Inflammatory macrophage treated with lipopolysaccharide for 1 hour (primary cell): ENCODE measurements at regions not wholly inside any gene's neighbourhood (a gene's known extent, or its start where the extent isn't known, plus 50 kb on each side); places are given as distances from the start of the nearest gene placed in this dataset.
"Not testable (repeated sequence)": the region's sequence is repeated elsewhere in the genome, so short reads cannot be mapped to it uniquely, and the experiment has no call there.

ENCODE experiments used
- DNase-seq, 2 donors: peaks; one replicate each; pipeline ENCODE4 v3.0.0-alpha.2; 2020 to 2022

DNA sequence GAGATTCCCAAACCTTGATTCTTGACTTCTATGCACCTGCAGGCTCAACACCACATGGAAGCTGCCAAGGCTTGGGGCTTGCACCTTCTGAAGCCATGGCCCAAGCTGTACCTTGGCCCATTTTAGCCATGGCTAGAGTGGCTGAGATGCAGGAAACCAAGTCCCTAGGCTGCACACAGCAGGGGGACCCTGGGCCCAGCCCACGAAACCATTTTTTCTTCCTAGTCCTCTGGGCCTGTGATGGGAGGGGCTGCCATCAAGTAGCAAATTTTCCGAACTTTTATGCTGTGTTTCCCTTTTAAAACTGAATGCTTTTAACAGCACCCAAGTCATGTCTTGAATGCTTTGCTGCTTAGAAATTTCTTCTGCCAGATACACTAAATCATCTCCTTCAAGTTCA, 253.9 kb upstream of the RPS23 start:
- not testable (repeated sequence) for DNase-seq

DNA sequence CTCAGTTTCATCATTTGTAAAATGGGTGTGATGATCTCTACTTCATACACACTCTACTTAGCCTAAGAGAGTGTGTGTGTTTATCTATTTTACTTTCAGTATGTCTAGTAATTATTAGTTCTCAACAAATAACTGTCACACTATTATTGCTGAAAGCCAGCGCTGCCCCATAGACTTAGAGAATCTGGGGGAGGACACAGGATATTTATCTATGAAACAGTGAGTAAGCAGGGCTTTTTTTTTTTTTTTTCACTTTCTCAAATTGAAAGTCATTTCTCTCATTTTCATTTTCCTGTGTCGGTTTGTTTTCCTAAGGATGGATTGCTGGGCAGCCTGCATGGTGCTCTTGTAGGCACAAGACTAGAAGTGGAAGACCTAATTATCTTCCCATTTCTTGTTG, 248.4 kb upstream of the RPS23 start:
- no peak for DNase-seq

DNA sequence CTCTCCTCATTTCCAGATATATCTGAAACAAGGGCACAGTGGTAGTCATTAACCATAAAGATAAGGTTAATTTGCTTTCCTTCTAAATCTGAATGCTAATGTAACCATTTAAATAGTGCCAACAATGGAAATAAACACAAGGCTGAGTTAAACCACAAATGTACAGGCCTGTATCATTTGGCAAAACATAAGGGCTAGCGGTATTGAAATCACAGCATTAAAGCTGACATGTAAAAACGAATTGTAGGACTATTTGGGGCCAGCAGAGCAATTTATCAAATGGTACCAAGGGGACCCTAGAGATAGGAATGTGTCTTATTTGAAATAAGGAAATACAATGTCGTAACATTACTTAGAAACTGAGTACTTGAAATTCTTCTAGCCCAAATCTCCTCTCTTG, 247.5 kb upstream of the RPS23 start:
- DNase-seq = no peak

DNA sequence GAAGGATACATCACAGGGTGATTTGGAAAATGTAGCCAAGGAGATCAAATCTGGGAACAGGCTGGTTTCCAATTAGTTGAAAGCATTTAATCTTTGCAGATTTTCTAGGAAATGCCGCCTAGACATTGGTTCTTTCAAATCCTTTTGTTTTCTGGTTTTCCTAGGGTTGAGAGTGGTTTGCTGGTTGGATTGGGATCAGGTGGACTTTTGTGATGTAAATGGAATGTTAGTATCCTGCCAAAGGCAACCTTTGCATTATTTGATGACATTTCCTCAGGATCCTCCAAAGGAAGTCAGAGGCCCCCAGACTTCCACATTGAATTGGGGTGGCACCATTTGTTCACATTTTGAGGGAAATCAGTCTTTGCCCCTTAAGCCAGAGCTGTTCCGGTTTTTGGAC, 245.5 kb upstream of the RPS23 start:
- DNase-seq = no peak

DNA sequence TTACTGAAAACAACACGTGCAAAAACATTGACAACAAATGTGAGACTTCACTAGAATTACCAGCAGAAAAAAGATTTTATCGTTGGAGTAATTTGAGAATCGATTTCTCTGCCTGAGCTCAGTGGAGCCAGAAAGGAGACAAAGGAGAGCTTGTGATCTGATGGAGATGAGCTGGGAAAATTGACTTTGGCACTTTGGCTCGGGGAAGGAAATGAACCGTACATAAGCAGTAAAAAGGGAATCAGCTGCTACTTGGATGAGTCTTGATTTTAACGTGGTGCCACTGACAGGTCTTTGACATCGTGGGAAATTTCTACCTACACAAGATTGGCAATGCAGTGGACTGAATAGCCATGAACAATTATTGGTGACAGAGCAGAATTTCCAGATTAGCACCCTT, 244.7 kb upstream of the RPS23 start:
- DNase-seq = no peak

DNA sequence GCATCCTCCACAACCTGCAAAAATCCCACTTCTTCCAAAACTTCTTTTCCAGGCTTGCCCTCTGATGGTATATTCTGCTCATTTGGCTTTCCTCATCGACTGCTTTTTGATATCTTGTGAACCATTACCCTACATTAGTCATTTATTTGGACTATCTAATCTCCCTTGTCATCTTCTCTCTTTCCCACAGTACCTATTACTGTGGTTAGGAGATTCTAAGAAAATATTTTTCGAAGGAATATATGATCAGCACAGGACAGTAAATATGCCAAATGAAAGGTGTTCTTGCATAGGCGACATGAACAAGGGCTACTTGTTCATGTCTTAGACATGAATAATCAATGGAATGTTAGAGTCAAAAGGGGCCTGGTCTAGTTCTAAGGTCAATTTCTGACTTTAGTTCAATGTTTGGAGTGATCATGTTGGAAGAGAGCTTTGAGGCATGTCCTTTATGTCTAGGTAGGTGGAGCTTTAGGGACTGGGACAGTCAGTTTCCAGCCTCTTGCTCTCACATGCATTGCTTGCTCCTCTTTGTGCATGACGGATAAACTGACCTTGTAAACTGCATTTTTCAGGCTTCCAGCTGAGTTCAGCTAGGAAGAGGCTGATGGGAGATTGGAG, 243.4 kb upstream of the RPS23 start:
- DNase-seq = no peak

DNA sequence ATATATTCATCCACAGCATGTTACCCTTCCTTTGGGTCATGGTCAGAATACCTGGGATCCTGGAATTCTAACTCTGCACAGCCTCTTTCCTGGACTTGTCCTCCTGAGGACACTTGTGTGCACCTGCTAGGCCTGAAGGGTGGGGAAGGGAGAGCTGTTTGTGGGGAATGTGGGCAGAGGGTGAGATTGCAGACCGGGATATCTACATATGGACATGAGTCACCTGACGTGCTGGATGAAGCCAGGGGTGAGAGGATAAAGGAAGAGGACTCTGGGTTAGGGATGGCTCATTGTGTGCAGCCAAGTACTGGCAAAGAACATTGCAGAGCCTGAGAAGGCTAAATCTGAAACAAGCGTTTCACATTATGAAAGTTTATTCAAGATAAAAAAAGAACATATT, 241.4 kb upstream of the RPS23 start:
- no peak for DNase-seq

DNA sequence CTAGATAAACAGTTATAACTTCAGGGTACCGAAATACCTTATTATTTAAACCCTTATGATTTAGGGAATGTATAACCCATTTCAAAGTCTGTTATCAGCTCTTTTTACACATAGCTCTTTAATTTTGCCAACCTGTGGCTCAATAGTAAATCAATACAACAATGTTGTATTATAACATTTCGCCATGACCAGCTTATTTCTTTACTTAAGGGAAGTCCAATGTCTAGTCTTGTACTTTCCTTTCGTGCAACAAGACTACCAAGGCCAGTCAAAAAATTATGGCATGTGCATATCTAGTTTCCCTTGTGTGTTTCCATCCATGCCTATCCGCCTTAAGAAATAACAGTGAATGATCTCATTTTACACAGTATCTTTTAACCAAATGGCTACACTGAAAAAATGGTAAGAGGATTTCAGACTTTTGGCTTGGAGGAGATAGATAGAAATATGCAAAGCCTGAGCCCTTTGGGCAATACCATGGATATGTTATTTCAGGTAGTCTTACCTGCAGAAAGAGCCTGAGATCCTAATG, 239.5 kb upstream of the RPS23 start:
- DNase-seq = no peak

DNA sequence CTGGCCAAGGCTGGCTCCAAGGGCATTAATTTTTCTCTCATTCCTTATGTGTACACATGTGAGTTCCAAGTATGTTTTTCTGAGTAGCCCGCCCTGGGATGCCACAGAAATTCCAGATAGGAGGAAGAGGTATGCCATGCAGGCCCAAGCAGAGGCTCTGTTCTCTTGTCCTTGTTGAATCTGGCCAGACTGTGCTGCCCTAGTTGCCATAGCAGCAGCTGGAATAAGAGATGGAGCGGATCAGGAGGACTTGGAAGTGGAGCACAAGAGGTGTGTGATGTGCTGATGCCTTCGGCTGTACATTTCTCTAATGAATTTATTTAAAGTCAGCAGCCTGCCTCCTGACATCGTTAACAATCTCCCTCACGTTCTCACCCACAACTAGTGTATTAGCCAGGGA, 235.6 kb upstream of the RPS23 start:
- DNase-seq = no peak

DNA sequence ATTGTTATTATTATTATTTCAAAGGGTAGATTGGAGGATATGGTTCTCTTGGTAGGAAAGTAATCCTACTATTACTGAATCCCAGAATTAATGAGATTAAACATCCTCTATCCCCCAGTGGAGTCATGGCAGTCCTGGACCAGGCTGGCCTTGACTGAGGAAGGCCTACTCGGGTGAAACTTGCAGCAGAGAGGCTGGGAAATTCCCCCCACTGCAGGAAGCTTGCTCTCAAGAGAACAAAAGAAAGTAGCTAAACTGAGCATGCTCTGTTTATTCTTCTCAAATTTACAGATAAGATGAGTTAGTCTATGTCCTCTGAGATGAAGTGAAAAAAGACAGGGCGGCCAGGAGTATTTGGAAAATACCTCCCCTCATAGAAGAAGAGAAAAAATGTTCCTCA, 233.9 kb upstream of the RPS23 start:
- DNase-seq = peak in 1 of 2 donors; percentile 14

DNA sequence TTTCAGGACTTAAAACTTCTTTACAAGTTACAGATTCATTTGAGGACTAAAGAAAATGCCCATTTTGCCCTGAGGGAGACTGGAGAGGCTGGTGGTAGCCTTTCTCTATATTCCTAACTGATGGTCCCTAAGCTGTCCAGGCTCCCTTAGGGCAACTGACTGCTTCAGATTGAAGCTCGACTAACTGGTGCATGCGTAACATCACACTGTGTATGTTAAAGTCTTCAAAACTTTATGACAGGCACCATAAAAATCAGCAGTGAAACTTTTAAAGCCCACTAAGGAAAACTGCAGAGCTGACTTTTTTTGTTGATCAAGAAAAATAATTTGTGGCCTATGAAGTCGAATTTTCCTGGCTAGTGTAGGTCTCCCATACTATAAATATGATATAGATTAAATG, 233.0 kb upstream of the RPS23 start:
- DNase-seq = no peak

DNA sequence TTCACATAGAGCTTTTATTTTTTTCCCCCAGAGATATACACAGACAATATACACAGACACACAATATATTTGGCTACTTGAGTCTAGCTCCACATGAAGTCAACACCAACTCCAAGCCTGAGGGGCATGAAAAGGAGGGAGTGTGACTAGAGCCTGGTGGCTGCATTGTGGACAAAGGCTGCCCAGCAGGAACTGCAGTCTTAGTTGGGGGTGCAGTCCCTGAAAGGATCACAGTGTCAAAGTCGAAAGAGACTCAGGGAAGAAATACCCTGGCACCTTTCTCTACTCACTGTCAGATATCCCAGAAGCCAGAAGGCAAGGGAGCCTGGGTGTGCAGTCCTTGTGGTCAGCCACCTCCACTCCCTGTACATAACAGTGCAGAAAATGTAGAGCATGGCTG, 231.6 kb upstream of the RPS23 start:
- no peak for DNase-seq

DNA sequence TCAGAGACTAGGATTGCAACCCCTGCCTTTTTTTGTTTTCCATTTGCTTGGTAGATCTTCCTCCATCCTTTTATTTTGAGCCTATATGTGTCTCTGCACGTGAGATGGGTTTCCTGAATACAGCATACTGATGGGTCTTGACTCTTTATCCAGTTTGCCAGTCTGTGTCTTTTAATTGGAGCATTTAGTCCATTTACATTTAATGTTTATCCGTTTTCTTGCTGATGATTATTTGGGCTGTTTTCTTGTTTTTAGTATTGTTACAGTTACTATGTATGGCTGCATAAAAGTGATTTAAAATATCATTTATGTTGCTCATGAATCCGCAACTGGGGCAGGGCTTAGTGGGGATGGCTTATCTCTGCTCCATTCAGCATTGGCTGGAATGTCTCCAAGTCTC, 228.2 kb upstream of the RPS23 start:
- not testable (repeated sequence) for DNase-seq

DNA sequence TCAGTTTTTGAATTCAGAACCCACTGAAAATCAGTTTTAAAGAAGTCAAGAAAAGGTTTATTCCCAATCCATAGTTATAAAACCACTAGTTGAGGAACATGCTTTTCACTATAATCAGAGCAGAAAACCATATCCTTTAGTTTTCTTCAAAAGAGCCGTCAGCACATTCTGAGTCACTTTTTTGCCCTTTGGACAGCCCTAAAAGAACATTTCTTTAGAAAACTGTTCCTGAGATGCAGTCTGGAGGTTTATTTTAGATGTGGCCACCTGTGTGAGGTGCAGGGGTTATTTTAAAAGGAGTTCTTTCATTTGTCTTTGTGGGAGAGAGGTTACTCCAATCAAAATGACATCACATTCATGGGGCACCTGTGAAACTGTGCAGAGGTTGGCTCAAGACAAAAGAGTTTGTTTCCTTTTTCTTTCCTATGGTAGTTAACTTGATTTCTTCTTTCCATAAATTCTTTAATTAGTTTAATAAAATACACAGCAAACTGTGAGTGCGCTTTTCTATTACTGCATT, 221.6 kb upstream of the RPS23 start:
- DNase-seq = no peak

DNA sequence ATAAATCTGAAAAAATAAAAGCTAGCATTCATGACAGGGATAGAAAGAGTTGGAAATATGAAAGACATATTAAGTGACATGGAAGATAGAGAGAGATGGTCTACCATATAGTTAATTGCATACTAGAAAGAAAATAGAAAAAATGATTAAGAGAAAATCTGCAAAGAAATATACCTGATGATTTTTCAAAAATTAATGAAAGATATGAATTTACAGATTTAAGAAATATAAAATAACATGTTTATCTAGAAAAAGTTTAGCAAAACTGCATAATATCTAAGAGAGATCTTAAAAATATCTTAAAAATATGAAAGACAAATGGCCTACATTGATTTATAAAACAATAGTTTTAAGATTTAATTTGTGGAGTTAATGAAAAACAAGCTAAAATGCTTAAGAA, 219.1 kb upstream of the RPS23 start:
- DNase-seq = no peak

DNA sequence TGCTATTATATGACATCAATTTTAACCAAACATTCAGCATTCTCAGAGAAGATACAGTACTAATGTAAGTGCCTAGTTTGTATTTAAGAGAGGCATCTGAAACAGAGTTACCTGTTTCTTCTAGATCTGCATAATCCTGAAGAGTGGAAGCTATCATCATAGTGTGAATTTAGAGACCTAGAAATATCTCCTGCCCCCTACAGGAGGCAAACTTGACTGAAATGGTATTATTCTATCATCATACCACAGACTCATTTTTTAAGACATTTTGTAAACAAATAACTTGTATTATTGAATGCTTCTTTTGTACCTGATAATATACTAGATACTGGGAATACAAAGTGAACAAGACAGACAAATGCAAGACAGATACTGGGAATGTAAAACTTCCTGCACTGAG, 216.8 kb upstream of the RPS23 start:
- DNase-seq = no peak

DNA sequence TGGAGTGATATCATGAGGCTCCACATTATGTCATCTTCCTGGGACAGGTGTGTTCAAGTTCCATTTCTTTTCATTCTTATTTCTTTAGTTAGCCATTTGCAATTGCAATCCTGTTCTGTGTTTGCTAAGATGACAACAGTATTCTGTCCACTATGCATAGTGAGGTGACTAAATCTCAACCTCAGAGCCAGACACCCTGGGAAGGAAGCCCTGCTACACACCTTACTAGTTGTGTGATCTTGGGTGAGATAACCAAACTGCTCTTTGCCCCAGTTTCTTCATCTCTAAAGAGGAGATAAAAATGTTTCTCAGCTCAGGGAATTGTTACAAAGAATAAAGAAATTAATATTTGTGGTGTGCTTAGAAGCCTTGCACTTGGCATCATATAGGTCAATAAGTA, 215.1 kb upstream of the RPS23 start:
- DNase-seq = no peak

DNA sequence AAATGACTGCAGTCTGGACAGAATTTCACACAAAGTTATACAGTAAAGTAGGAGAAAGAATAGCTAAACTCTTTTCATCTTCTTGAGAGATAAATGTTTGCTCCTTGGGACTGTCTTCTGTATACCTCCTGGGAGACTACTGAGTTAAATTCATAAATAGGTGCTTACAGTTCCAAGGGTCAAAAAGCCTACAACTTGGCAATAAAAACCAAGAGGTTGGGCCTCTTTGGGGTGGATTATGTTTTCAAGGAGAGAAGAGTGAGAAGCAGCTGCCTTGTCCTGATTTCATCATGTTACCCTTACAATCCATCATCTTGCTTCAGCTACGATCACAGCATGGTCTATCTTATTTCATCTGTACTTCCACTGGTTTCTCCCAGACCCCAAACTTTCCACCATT, 213.2 kb upstream of the RPS23 start:
- no peak for DNase-seq

DNA sequence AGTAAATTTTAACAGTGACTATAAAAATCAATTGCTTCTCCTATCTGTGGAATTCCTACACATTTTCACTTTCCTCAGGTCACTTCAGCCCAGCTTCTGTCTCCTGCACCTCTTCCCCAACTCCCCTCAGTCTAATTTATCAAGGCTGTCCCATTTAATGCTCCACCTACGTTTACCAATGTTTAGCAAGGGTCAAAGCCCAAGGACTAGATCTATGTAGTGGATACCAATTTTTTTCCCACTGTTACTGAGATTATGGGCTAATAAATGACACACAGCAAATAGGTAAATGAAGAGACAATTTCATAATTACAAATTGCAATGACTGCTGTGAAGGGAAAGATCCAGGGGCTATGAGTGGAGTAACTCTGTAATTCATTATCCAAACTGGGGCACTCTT, 211.5 kb upstream of the RPS23 start:
- DNase-seq = no peak

DNA sequence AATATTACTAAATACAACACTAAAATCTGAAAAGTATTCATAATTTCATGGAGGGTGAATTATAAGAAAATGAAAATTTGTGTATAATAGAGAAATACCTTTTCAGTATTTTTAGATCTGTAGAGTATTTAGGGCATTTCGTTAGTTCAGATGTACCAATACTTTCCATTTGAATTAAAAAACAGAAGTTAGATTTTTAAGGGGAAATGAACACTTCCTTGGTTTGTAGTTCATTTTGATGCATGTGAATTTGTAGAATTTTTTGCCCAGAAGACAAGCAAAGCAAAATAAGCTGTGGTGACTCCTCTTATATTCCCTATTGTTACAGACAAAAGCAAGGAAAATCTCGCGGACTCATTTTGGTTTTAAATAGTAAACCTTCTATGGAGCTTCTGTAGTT, 209.0 kb upstream of the RPS23 start:
- peak; percentile 13 to 32 for DNase-seq

DNA sequence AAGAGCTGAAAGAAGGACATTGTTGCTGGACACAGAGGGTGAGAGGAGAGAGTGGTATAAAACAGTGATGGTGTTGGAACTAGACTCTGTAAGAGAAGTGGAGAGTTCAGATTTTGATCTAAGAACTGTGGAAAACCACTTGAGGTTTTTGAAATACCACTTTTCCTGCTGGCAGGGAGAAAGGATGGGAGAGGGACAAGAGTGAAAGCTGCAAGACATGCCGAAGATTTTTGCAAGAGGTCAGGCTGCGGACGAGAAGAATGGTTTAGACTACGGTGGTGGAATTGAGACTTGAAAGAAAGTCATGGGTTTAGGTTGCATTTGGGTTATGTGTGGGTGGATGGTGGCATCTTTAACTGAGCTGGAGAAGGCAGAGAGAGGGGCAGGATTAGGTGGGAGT, 202.2 kb upstream of the RPS23 start:
- no peak for DNase-seq

DNA sequence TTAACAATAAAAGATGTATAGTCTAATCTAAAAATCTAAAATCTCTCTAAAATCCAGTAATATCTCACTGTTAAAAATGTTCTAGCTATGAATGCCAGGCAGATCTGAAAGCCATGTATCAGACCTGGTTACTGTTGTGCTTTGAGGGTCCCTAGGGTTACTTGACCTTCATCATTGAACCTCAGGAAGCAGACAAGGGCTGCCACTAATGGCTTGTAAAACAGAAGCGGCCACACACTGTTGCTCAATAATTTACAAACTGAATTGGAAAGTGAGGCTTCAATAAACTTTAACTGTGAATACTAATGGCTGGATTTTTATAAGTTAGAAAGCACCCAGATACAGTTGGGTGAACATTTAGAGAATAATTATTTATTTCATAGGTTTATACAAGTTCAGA, 198.0 kb upstream of the RPS23 start:
- DNase-seq = no peak

DNA sequence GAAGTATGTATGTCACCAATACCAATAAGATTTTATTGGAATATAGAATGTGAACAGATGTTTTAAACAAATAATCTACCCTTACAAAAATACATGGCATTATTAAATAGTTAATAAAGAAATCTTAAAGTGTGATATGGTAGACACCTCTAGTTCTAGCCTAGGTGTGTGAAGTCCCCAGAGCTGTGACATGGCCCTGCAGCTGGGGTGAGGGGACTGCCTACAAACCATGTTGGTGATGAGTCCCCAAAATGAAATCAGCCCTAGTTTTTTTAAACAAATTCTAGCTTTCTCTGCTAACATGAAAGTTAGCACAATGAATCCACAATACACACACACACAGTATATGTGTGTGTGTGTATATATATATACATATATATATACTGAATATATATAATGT, 195.1 kb upstream of the RPS23 start:
- no peak for DNase-seq

DNA sequence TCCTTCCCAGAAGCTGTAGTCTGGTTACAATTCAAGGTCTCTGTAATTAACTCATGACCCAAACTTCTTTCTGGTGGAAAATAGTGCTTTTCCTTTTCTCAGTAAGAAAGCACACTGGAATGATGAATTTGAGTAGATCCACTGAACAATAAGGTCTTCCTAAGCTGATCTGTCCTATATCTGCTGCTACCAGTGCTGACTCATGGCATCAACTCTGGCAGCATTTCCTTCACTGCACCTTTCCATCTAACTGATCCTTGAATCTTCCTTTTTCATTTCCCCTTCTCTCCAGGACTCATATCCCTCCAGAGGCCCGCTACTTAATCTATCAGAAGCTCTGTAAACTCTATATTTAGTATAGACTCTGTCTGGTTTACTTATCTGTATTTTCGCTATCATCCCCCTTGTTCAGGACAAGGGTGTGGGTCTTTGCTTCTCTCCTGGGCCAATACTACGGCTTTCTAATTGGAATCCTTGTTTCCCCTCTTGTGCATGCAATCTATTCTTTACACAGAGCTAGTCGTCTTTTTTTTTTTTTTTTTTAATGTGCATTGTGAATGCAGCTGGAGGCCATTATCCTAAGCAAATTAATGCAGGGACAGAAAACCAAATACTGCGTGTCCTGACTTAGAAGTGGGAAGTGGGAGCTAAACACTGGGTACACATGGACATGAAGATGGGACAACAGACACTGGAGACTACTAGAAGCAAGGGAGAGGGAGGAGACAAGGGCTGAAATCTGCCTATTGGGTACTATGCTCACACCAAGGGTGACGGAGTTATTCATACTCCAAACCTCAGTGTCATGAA, 192.2 kb upstream of the RPS23 start:
- DNase-seq = no peak
